LNCAP (cell line): ENCODE measurements at regions not wholly inside any gene's neighbourhood (a gene's known extent, or its start where the extent isn't known, plus 50 kb on each side); places are given as distances from the start of the nearest gene placed in this dataset.

Experiments
- TF ChIP-seq, protein P1 (sequence below): fragments of 450-650 bp; IDR thresholded peaks from 2 replicates; pipeline ENCODE4 v1.5.1; 2017; ENCODE audit warnings: mild to moderate bottlenecking

GRCh38 chr9:563200-563599 is 278.3 kb upstream of the DMRT1 start:
- TF ChIP-seq, protein P1, sequence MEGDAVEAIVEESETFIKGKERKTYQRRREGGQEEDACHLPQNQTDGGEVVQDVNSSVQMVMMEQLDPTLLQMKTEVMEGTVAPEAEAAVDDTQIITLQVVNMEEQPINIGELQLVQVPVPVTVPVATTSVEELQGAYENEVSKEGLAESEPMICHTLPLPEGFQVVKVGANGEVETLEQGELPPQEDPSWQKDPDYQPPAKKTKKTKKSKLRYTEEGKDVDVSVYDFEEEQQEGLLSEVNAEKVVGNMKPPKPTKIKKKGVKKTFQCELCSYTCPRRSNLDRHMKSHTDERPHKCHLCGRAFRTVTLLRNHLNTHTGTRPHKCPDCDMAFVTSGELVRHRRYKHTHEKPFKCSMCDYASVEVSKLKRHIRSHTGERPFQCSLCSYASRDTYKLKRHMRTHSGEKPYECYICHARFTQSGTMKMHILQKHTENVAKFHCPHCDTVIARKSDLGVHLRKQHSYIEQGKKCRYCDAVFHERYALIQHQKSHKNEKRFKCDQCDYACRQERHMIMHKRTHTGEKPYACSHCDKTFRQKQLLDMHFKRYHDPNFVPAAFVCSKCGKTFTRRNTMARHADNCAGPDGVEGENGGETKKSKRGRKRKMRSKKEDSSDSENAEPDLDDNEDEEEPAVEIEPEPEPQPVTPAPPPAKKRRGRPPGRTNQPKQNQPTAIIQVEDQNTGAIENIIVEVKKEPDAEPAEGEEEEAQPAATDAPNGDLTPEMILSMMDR: no peak

- TF ChIP-seq, protein P1: no peak
Measured at GRCh38 chr9:565528-565927, 276.0 kb upstream of the DMRT1 start.

- TF ChIP-seq, protein P1: no peak
Measured at GRCh38 chr9:567128-567746, 274.3 kb upstream of the DMRT1 start.

- TF ChIP-seq, protein P1: no peak
Measured at GRCh38 chr9:567747-568305, 273.7 kb upstream of the DMRT1 start.

DNA sequence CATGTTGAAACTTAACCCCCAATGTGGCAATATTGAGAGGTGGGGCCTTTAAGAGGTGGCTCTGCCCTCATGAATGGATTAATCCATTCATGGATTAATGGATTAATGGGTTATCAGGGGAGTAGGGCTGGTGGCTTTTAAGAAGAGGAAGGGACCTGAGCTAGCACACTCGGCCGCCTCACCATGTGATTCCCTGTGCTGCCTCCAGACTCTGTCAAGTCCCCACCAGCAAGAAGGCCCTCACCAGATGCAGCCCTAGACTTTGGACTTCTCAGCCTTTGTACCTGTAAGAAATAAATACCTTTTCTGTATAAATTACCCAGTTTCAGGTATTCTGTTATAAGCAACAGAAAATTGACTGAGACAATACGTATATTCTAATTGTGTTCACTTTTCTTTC is 272.2 kb upstream of the DMRT1 start:
- TF ChIP-seq, protein P1: no peak

GRCh38 chr9:570187-570586 is 271.3 kb upstream of the DMRT1 start:
- TF ChIP-seq, protein P1: no peak

DNA sequence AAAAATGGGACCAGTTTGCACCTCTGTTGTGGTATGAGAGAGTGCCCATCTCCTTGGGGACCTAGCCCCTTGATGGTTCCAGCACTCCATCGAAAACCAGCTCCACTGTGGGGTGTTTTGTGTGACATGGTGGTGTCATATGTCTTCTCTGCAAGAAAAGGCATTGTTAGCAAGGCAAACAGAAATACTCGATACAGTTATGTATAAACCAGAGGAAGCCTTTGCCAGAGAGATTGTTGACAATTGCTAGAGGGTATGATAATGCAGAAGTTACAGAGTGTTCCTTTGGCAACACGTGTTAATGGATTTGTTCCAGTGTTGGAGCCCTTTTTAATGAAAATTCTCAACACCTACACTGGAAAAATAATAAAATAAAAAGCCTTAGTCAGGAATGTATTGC is 270.4 kb upstream of the DMRT1 start:
- TF ChIP-seq, protein P1: no peak

- TF ChIP-seq, protein P1: no peak
Measured at GRCh38 chr9:571741-572140, 269.8 kb upstream of the DMRT1 start.
